Peyer's patch (tissue), 4 donors: ENCODE measurements at regions not wholly inside any gene's neighbourhood (a gene's known extent, or its start where the extent isn't known, plus 50 kb on each side); places are given as distances from the start of the nearest gene placed in this dataset.

ENCODE experiments used
- DNase-seq, 3 donors: peaks; one replicate each; pipeline ENCODE4 v3.0.0-alpha.2; 2017 to 2019
- H3K27ac ChIP-seq, 4 donors: fragments of 200-600 bp; sonication (generic); one replicate each; pipeline ENCODE4 v1.5.1; 2016 to 2019
- H3K27me3 ChIP-seq, 2 donors: fragments of 200-600 bp; sonication (generic); one replicate each; pipeline ENCODE4 v1.5.1; 2019
- H3K36me3 ChIP-seq, 3 donors: fragments of 200-600 bp; sonication (generic); one replicate each; pipeline ENCODE4 v1.5.1; 2016 to 2019
- H3K4me1 ChIP-seq, 4 donors: fragments of 200-600 bp; sonication (generic); one replicate each; pipeline ENCODE4 v1.5.1; 2016 to 2019
- H3K4me3 ChIP-seq, 4 donors: fragments of 200-600 bp; sonication (generic); 1 replicate in 3 of 4; 2 replicates in 1 of 4; pipeline ENCODE4 v1.5.1; 2016 to 2019; ENCODE audit warnings: mild to moderate bottlenecking in 1 of 4
- H3K9me3 ChIP-seq, 4 donors: fragments of 200-600 bp; sonication (generic); one replicate each; pipeline ENCODE4 v1.5.1; 2016 to 2019; ENCODE audit warnings: mild to moderate bottlenecking in 1 of 4
- POLR2A ChIP-seq, 2 donors: fragments of 450-650 bp; IDR thresholded peaks; one replicate each; pipeline ENCODE4 v1.5.1; 2017; ENCODE audit warnings: antibody characterized with exemption in 2 of 2, mild to moderate bottlenecking in 2 of 2, moderate library complexity in 2 of 2
- TF ChIP-seq, protein P1 (sequence below), 6 experiments: fragments of 450-650 bp in 4 of 6; fragments of 200-600 bp in 2 of 6; sonication (generic) in 1 of 6; IDR thresholded peaks; one replicate each; pipeline ENCODE4 v1.5.1; 2017 to 2019; ENCODE audit warnings: antibody characterized with exemption in 6 of 6, mild to moderate bottlenecking in 3 of 6, moderate library complexity in 1 of 6

DNA sequence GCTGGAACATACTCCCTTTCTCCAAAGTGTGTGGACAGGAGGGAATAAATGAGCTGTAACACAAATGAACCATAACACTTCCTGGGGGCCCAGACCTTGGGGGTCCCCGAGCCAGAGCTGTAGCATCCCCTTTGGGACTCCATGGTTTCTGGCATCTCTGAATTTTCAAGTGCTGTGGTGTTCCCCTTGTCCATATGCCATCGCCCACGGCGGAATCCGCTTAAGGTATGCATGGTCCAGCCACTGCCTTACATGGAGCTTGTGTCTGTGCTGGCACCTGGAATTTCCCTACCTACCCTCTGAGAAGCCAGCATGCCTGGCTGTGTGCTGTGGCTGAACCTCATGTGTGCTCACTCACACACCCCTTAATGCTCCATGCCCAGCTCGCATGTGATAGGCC, 943.6 kb downstream of the SLITRK1 start:
- no peak for TF ChIP-seq POLR2A (IDR thresholded peaks at IDR 0.05)
- TF ChIP-seq, protein P1, sequence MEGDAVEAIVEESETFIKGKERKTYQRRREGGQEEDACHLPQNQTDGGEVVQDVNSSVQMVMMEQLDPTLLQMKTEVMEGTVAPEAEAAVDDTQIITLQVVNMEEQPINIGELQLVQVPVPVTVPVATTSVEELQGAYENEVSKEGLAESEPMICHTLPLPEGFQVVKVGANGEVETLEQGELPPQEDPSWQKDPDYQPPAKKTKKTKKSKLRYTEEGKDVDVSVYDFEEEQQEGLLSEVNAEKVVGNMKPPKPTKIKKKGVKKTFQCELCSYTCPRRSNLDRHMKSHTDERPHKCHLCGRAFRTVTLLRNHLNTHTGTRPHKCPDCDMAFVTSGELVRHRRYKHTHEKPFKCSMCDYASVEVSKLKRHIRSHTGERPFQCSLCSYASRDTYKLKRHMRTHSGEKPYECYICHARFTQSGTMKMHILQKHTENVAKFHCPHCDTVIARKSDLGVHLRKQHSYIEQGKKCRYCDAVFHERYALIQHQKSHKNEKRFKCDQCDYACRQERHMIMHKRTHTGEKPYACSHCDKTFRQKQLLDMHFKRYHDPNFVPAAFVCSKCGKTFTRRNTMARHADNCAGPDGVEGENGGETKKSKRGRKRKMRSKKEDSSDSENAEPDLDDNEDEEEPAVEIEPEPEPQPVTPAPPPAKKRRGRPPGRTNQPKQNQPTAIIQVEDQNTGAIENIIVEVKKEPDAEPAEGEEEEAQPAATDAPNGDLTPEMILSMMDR (IDR thresholded peaks at IDR 0.05): no peak
- H3K27ac ChIP-seq: no peak overlapping the region
- H3K9me3 ChIP-seq: no peaks in the 10 kb centered on the region
- H3K4me1 ChIP-seq: no peaks in the 10 kb centered on the region
- no peak for DNase-seq
- no peak overlapping the region for H3K4me3 ChIP-seq
- no peaks in the 10 kb centered on the region for H3K27me3 ChIP-seq
- no peaks in the 10 kb centered on the region for H3K36me3 ChIP-seq

DNA sequence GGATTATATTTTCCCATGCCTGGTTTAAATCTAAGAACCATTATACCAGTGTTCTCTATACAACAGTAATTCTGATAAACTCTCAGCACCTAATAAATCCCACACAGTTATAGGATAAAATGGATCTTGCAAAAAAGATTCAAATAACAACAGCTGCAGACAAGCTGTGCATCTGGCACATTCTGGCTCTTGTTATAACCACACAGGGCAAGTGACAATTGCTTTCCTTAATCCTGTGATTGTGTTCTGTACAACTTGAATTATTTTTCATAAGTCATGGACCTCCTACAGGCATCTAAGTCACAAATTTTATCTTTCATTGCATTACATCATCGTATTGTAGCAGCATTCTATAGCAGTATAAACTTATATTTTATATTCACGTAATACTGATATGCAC, 948.3 kb downstream of the SLITRK1 start:
- no peak for DNase-seq
- H3K4me3 ChIP-seq: no peak overlapping the region
- no peaks in the 10 kb centered on the region for H3K4me1 ChIP-seq
- H3K27ac ChIP-seq: no peak overlapping the region
- no peak for TF ChIP-seq POLR2A (IDR thresholded peaks at IDR 0.05)
- TF ChIP-seq, protein P1 (IDR thresholded peaks at IDR 0.05): no peak
- H3K27me3 ChIP-seq: no peaks in the 10 kb centered on the region
- no peaks in the 10 kb centered on the region for H3K9me3 ChIP-seq
- no peaks in the 10 kb centered on the region for H3K36me3 ChIP-seq

DNA sequence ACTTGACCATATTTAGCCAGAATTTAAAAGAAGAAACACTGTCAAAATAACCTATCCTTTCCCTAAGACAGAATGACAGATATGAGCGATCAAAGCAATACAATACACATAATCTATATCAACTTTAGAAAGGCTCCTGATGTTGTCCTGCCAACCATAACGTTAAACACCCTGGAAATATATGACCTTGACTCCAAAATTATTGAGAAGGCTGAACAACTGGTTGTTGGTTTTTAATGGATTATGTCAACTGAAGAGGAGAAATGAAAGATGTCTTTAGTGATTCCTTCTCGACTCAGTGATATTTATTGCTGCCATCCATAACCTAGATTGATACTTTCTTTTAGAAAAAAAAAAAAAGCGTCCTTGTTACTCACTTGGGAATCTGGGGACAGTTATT, 957.2 kb downstream of the SLITRK1 start:
- Histone ChIP-seq H3K4me1 (no peaks in the 10 kb centered on the region), H3K27ac (no peak overlapping the region), H3K36me3 (no peaks in the 10 kb centered on the region), H3K9me3 (no peaks in the 10 kb centered on the region), H3K27me3 (no peaks in the 10 kb centered on the region), H3K4me3 (no peak overlapping the region)
- TF ChIP-seq, protein P1 (IDR thresholded peaks at IDR 0.05): no peak
- TF ChIP-seq POLR2A (IDR thresholded peaks at IDR 0.05): no peak
- DNase-seq: no peak

DNA sequence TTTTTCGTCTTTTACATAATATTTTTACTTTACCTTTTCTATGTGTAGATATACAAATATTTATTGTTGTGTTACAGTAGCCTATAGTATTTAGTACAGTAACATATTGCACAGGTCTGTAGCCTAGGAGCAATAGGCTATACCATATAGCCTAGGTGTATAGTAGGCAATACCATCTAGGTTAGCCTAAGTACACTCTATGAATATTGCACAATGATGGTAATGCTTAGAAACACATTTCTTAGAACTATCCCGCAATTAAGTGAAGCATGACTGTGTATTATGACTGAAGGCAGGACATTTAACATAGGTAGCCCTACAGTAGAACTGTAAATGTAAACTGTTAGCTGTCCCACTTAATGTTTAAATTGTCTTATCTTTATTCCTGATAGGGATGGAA, 964.3 kb downstream of the SLITRK1 start:
- Histone ChIP-seq H3K27me3 (no peaks in the 10 kb centered on the region), H3K36me3 (no peaks in the 10 kb centered on the region), H3K4me1 (no peaks in the 10 kb centered on the region), H3K9me3 (no peaks in the 10 kb centered on the region), H3K27ac (no peak overlapping the region), H3K4me3 (no peak overlapping the region)
- TF ChIP-seq, protein P1 (IDR thresholded peaks at IDR 0.05): no peak
- no peak for DNase-seq

DNA sequence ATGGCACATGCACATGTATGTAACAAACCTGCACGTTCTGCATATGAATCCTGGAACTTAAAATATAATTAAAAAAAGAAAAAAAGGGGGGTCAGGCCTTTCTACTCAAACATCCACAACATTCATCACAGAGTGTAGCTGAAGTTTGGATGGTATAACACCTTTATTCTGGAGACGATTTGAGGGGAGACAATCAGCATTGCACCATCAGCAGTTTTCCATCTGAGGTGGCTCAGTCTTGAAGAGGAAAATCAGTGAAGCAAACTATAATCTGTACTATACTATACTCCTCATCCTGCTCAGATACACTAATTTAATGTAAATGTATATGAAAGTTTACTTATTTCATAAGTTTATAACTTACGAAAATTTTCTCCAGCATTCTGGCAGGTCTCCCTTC, 969.7 kb downstream of the SLITRK1 start:
- H3K9me3 ChIP-seq: no peaks in the 10 kb centered on the region
- no peaks in the 10 kb centered on the region for H3K36me3 ChIP-seq
- H3K4me3 ChIP-seq: no peak overlapping the region
- H3K27ac ChIP-seq: no peak overlapping the region
- DNase-seq: no peak
- TF ChIP-seq, protein P1 (IDR thresholded peaks at IDR 0.05): no peak
- TF ChIP-seq POLR2A (IDR thresholded peaks at IDR 0.05): no peak
- no peaks in the 10 kb centered on the region for H3K4me1 ChIP-seq
- H3K27me3 ChIP-seq: no peaks in the 10 kb centered on the region

DNA sequence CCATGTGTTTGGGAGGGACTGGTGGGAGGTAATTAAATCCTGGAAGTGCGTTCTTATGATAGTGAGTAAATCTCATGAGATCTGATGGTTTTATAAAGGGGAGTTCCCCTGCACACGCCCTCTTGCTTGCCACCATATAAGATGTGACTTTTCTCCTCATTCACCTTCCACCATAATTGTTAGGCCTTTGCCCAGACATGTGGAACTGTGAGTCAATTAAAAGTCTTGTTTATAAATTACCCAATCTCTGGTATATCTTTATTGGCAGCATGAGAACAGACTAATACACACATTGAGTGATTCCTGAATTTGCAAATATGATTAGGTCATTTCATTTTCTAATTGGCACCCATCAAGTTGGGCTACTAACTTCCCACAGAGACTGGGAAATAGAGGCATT, 977.2 kb downstream of the SLITRK1 start:
- H3K27me3 ChIP-seq: no peaks in the 10 kb centered on the region
- H3K4me1 ChIP-seq: no peaks in the 10 kb centered on the region
- no peak overlapping the region for H3K27ac ChIP-seq
- H3K4me3 ChIP-seq: no peak overlapping the region
- TF ChIP-seq, protein P1 (IDR thresholded peaks at IDR 0.05): no peak
- TF ChIP-seq POLR2A (IDR thresholded peaks at IDR 0.05): no peak
- H3K9me3 ChIP-seq: no peaks in the 10 kb centered on the region
- DNase-seq: no peak
- H3K36me3 ChIP-seq: no peaks in the 10 kb centered on the region
